Activated T-cell treated with anti-CD3 and anti-CD28 coated beads for 48 hours (primary cell): ENCODE measurements at regions not wholly inside any gene's neighbourhood (a gene's known extent, or its start where the extent isn't known, plus 50 kb on each side); places are given as distances from the start of the nearest gene placed in this dataset.

Experiments used
- DNase-seq: peaks from one replicate; pipeline ENCODE4 v3.0.0-alpha.2; 2020; ENCODE audit warnings: low read depth

DNA sequence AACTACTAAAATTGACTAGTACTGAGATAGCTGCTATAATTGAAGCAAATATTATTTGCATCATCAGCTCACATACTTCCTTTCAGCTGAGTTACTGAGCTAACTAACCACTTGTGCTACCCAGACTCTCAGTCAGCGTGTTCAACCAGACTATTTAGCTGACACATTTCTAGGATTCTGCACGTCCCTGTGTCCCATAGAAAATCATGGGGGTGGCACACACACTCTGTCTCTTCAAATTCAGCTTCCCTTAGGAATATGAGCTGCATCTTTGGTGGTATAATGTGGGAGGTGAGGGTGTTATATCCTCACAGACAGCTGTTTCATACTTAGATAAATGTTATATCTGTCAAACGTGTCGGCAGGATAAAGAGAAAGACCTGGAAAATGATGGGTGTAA, 424.0 kb downstream of the CDH2 start:
- DNase-seq = no peak

- no peak for DNase-seq
Observed at GRCh38 chr18:27750923-27751322, 426.0 kb downstream of the CDH2 start.

DNA sequence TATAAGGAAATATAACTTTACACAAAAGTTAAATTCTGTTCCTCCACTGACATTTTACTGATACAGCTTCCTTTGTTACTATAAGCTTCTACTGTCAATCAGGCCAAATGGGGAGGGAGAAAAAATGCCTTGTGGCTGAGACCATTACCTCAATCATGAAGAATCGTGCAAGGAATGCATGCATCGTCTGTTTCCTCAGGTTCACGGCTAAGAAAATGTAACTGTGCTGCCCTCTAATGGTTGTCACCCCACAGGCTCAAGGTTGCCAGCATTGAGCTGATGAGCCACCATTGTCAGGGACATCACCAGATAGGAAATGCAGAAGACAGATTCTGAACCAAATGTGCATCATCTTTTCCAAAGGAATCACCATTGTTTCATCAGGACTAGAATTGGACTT, 426.9 kb downstream of the CDH2 start:
- no peak for DNase-seq

DNA sequence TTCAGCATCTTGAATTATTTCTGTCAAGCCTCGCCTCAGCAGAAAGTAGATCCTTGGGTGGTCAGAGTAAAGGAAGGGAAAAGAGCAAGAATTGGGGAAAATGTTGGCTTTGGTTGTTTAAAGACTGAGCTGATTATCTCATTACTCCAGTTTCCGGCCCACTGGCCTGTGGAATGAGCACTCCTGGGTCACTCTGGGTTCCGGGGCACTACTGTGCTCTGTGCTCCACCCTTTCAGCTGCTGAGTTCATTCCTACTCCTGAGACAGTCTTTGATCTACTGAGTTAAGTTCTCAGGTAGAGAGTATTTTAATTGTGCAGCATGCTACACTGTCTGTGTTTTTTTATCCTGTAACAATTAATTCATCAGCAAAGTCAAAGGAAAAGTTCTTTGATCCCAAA, 427.7 kb downstream of the CDH2 start:
- no peak for DNase-seq

DNA sequence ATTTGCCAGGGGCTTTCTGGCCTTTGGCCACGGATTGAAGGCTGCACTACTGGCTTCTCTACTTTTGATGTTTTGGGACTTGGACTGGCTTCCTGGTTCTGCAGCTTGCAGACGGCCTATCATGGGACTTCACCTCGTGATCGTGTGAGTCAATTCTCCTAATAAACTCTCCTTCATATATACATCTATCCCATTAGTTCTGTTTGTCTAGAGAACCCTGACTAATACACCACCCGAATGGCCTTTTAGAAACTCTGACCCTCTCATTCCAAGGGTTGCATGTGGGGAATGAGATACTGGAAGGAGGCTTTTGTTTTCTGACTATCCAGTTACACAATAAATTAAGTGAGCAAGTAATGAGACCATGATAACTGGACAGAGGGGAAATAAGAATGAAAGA, 430.7 kb downstream of the CDH2 start:
- DNase-seq = no peak

GRCh38 chr18:27735117-27735516, 441.8 kb downstream of the CDH2 start:
- DNase-seq = no peak

DNA sequence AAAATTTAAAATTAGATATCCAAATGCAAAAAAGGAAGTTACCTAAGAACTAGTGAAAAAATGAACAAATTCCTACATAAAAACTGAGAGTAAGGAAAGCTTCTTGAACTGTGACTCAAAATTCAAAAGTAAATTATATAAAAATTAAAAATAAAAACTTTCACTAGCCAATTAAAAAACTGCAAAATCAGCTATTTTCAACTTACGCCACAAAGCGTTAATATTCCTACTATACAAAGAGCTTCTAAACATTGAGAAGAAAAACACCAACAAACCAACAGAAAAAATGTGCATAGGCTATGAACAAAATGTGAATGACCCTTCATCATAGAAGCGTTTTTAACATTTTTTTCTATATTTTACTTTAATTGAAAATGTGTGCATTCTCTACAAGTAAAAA, 445.7 kb downstream of the CDH2 start:
- DNase-seq = no peak

- DNase-seq = no peak
Observed at GRCh38 chr18:27728659-27729058, 448.3 kb downstream of the CDH2 start.

GRCh38 chr18:27724362-27724761, 452.6 kb downstream of the CDH2 start:
- no peak for DNase-seq

DNA sequence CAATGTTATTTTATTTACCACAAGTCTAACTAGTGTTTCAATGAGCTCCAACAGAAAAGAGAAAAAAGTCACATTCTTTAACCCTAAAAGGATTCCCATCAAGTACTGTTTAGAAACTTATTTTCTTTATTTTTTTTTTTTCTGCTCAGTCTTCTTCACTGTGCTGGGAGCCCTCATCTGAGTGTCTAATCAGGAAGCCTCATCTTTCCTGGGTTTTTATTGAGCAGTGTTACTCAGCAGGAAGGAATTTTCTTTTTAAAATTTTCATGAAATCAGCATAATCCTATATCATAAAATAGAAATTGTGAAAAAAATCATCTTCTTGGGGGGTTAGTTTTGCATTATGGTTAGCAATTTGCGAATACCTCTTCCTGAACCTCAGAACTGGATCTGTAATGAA, 453.8 kb downstream of the CDH2 start:
- no peak for DNase-seq

DNA sequence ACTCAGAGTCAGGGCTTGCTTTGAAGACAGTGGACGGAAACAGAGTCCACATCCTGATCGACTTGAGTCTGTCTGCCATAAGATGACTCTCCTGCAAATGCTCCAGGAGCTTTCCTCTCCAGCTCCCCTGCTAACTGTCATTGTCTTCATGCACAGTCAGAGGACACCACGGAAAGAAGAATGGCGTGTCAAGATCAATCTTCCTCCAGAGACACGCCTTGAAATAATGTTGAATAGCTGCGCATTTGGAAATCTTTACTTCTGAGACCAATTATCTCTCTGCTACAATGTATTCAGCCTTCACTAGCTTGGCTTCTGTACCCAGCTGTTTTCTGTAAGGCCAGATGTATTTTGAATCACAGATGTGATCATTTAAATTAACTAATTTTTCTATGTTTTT, 457.2 kb downstream of the CDH2 start:
- no peak for DNase-seq

DNA sequence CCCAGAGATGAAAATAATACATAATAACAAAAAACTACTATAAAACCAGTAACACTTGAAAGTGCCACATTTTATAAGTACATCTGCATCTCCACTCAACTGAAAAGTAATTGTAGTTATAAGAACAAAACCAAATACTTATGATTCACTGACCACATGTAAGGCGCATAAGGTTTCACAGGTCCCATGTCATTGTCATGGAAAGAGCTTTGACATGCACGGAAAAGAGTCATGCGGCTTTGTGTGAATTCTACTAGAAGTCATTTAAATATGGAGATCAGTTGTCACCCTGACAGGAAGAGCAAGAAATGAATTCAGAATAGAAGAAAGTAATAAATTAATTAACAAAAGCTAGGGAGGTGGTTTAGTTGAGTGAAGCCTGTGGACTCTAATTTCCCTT, 459.1 kb downstream of the CDH2 start:
- no peak for DNase-seq

GRCh38 chr18:27717250-27717649, 459.7 kb downstream of the CDH2 start:
- no peak for DNase-seq

DNA sequence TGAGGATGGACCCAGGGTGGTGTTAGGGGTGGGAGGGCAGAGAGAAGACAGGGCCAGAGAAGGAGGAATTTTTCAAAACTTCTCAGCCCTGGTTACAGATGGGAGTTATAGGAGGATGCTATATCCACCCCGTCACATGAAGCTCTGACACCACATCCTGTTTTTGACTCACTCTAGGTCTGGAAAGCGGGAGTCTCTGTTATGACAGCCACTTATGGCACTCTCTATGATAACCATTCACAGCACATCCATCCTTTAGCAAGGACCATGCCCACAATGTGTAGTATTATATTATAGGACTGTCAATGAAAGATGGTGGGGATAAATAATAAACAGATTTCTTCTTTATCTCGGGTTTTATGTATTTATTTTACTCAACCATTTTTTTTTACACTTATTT, 461.2 kb downstream of the CDH2 start:
- DNase-seq = no peak

GRCh38 chr18:27713738-27714095, 463.2 kb downstream of the CDH2 start:
- DNase-seq = no peak

DNA sequence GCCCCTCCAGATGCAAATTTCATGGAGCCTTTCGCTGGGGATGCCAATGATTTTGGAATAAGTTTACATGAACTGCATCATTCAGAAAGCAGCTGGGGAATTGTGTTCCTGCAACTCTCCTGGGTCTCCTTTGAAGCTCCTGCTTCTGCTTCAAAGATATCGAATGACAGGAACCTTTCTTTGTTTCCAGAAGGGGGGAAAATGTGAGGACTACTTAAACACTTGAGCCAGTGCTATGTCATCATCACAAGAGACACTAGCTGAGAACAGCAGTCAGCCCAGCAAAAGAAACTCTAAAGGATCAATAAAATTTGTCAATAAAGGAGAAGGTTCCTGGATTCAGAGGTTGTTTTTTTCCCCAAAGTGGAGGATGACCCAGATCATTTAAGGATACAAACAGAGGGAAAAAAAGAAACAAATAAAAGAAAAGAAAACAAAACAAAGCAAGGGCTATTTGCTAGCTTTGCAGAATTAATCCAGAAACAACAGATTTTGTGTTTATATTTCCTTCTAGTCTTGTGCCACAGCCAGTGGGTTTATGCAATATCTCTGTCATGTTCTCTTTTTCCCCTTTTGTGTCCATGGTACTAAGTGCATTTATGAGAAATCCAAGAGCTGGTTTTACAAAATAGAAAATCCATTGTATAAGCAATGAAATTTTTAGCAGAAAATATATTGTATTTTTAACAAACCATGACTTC, 463.7 kb downstream of the CDH2 start:
- DNase-seq = no peak

DNA sequence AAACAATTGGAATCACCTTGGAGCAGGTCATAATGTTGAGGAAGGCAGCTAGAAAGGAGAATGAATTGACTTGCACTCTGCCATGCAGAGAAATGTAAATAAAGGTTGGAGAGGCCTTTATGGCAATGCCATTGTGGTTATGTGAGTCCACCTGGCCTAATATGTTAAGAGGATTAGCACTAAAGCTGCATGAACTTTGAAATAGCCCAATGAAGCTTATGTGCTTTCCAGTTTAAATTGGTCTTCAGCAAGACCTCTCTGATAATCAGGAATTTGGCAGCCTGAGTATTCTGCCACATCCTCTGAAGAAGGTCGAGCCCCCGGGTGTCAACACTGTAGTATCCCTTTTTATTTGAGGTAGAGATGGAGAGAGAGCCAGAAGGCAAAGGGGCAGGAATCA, 464.9 kb downstream of the CDH2 start:
- no peak for DNase-seq

DNA sequence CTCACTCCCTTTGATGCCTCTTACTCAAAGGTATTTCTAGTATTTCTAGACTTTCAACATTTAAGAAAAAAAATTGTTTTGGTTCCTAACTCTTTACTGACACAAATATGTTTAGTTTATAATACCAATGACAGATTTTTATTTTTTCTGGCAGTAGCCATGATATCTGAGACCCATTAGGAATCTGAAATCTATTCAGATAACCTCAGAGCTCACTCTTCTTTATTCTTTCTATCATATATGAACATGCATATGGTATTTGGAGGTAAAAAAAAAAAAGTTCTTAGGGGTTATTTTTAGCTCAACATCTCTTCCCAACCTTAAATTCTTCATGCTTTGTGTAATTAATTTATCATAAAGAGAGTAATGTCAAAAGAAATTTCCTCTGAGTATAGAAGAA, 465.5 kb downstream of the CDH2 start:
- no peak for DNase-seq

DNA sequence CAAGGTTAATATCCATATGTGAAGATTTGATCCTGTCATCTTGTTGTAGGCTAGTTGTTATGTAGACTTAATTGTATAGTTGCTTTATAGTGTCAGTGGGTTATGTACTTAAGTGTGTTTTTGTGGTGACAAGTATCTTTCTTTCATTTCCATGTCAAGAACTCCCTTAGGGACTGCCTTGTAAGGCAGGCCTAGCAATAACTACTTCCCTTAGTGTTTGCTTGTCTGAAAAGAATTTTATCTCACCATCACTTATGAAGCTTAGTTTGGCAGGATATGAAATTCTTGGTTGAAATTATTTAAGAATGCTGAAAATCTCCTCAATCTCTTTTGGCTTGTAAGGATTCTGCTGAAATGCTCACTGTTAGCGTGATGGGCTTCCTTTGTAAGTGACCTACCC, 467.6 kb downstream of the CDH2 start:
- no peak for DNase-seq

DNA sequence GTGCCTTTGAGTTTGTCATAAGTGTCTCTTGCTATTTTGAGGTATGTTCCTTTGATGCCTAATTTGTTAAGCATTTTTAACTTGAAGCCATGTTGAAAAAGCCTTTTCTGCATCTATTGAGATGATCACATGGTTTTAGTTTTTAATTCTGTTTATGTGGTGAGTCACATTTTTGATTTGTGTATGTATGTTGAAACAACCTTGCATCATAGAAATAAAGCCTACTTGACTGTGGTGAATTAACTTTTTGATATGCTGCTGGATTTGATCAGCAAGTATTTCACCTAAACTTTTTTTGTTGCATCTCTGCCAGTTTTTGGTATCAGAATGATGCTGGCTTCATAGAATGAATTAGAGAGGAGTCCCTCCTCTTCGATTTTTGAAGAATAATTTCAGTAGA, 469.7 kb downstream of the CDH2 start:
- no peak for DNase-seq

GRCh38 chr18:27704736-27705361, 472.1 kb downstream of the CDH2 start:
- no peak for DNase-seq

DNA sequence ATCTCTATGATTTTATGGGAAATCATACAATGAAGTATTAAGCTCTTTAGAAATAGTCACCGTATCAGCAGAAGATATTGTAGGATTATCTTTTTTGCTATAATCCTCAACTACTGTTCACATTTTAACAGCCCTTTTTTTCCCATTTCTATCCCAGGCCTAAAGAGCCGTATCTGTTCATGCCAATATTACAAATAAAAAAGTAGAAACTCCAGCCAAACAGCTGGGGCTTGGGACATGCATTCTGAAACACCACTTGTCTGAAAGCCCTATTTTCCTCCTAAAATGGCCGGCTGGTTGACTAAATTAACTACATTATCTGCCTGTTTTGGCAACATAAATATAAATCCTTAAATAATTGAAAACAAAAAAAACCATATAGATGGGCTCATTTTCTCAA, 477.8 kb downstream of the CDH2 start:
- no peak for DNase-seq

DNA sequence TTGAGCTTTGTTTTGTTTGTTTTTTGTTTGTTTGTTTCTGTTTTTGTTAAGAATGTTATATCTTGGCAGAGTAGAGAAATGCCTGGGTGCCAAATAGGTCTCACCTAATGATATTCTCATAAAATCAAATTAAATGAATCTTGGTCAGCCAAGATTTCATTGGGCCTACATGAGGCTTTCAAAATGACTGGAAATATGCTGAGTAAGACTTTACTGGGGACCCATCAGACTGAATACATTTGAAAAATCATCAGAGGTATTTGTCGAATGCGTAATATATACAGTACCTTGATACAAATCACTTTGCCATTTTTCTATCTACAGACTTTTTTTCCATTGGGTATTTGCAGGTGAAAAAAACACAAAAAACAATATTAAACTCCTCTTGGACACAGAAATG, 480.8 kb downstream of the CDH2 start:
- DNase-seq = no peak

DNA sequence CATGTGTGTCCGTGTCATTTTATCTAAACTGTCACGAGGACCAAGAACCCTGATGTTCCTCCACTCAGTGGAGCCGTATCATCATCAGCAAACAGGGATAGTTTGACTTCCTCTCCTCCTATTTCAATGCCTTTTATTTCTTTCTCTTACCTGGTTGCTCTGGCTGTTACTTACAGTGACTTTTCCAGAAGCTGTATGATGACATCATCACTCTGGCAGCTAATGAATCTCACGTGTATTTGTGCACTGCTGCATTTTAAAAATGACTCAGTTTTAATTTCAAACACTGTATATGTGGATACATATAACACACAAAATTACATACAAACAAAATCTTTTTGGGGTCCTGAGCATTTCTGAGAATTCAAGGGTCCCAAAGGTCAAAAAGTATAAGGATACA, 481.4 kb downstream of the CDH2 start:
- DNase-seq = no peak
